ENCODE measurements at regions not wholly inside any gene's neighbourhood (a gene's known extent, or its start where the extent isn't known, plus 50 kb on each side); places are given as distances from the start of the nearest gene placed in this dataset.

DNA sequence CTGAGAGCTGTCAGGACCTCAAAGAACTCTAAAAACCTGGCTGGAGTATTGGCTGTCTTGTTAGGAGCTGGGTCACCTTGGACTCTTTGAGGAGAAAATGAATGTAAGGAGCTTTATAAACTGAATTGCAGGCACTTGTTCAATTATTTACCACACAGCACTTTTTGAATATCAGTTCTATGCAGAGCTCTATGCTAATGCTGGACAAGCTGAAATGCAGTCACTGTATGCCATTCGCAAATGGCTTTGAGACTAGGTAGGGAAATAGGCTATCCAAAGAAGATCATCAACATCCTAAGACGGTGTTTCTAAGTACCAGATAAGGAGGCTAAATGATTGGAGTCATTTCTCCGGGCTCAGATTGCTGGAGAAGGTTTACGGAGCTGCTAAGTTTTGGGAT lies 333.5 kb downstream of the SIPA1L2 start:
- Histone ChIP-seq H3K4me3 (replicated peaks; ENCODE audit: insufficient read depth, low read length) (no peak overlapping the region), H3K27me3 (ENCODE audit: insufficient read depth, poor library complexity, severe bottlenecking) (peaks cover 6% of the 10 kb centered on the region), H3K27ac (replicated peaks) (no peak overlapping the region)
- DNase-seq (ENCODE audit: low read depth in 1 of 2, low spot score in 1 of 2), result no peak
- TF ChIP-seq POLR2AphosphoS5 (IDR thresholded peaks at IDR 0.05; ENCODE audit: low read depth), result no peak
- TF ChIP-seq, protein P1, sequence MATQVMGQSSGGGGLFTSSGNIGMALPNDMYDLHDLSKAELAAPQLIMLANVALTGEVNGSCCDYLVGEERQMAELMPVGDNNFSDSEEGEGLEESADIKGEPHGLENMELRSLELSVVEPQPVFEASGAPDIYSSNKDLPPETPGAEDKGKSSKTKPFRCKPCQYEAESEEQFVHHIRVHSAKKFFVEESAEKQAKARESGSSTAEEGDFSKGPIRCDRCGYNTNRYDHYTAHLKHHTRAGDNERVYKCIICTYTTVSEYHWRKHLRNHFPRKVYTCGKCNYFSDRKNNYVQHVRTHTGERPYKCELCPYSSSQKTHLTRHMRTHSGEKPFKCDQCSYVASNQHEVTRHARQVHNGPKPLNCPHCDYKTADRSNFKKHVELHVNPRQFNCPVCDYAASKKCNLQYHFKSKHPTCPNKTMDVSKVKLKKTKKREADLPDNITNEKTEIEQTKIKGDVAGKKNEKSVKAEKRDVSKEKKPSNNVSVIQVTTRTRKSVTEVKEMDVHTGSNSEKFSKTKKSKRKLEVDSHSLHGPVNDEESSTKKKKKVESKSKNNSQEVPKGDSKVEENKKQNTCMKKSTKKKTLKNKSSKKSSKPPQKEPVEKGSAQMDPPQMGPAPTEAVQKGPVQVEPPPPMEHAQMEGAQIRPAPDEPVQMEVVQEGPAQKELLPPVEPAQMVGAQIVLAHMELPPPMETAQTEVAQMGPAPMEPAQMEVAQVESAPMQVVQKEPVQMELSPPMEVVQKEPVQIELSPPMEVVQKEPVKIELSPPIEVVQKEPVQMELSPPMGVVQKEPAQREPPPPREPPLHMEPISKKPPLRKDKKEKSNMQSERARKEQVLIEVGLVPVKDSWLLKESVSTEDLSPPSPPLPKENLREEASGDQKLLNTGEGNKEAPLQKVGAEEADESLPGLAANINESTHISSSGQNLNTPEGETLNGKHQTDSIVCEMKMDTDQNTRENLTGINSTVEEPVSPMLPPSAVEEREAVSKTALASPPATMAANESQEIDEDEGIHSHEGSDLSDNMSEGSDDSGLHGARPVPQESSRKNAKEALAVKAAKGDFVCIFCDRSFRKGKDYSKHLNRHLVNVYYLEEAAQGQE (IDR thresholded peaks at IDR 0.05; ENCODE audit: insufficient replicate concordance, low read depth), result no peak
- no peak for TF ChIP-seq GABPA (IDR thresholded peaks at IDR 0.05; ENCODE audit: low read depth)
- TF ChIP-seq SPI1 (IDR thresholded peaks at IDR 0.05; ENCODE audit: borderline replicate concordance, low read depth), result no peak
- TF ChIP-seq, protein P2, sequence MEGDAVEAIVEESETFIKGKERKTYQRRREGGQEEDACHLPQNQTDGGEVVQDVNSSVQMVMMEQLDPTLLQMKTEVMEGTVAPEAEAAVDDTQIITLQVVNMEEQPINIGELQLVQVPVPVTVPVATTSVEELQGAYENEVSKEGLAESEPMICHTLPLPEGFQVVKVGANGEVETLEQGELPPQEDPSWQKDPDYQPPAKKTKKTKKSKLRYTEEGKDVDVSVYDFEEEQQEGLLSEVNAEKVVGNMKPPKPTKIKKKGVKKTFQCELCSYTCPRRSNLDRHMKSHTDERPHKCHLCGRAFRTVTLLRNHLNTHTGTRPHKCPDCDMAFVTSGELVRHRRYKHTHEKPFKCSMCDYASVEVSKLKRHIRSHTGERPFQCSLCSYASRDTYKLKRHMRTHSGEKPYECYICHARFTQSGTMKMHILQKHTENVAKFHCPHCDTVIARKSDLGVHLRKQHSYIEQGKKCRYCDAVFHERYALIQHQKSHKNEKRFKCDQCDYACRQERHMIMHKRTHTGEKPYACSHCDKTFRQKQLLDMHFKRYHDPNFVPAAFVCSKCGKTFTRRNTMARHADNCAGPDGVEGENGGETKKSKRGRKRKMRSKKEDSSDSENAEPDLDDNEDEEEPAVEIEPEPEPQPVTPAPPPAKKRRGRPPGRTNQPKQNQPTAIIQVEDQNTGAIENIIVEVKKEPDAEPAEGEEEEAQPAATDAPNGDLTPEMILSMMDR (IDR thresholded peaks at IDR 0.05; ENCODE audit: insufficient read depth, low read length), result no peak

DNA sequence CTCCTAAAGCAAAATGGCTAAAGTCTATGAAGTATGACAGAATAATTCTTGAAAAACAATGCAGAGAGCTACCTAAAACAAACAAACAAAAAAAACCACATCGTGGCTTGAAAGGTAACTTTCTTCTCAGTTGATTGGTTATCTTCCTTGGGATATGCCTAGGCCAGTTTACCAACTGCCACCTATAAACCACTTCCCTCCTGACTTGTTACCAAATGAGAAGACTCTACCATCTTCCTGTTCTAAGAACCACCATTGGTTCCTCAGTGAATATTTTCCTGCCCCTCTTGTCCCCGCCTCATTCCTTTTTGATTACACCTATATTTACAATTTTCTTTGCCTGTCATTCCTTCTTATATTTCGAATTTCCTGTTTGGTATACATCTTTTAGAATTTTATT lies 336.6 kb downstream of the SIPA1L2 start:
- peaks cover 2% of the 10 kb centered on the region for H3K27me3 ChIP-seq (ENCODE audit: insufficient read depth, poor library complexity, severe bottlenecking)
- no peak for DNase-seq (ENCODE audit: low read depth in 1 of 2, low spot score in 1 of 2)
- TF ChIP-seq SPI1 (IDR thresholded peaks at IDR 0.05; ENCODE audit: borderline replicate concordance, low read depth) (peak; percentile 46; the same call in 1 of the 2 replicates), POLR2AphosphoS5 (IDR thresholded peaks at IDR 0.05; ENCODE audit: low read depth) (no peak)
- 0 out of 2 replicates have a peak overlapping the region, but pooled peaks have one; percentile 9 for H3K27ac ChIP-seq (replicated peaks)
- no peak overlapping the region for H3K4me3 ChIP-seq (replicated peaks; ENCODE audit: insufficient read depth, low read length)

DNA sequence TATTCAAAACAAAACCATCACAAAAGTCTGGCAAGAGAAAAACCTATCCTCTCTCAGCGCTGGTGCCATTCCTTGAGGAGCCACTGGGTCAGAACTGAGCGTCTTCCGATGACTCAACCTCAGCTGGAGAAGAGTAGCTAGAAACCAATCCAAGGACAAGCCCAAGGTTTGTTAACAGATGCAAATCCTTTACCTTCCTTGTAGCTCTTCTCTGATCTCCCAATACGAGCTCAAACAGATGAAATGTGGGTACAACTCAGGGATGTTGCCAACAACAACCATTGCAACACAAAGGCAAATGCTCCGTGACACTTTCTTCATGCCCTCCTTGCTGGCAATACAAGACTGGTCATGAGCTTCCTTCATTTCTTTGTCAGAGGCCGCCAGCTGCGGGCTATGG lies 337.1 kb downstream of the SIPA1L2 start:
- TF ChIP-seq, protein P1 (IDR thresholded peaks at IDR 0.05; ENCODE audit: insufficient replicate concordance, low read depth), result no peak
- TF ChIP-seq, protein P2 (IDR thresholded peaks at IDR 0.05; ENCODE audit: insufficient read depth, low read length), result no peak
- TF ChIP-seq SPI1 (IDR thresholded peaks at IDR 0.05; ENCODE audit: borderline replicate concordance, low read depth) (no peak), POLR2AphosphoS5 (IDR thresholded peaks at IDR 0.05; ENCODE audit: low read depth) (no peak), GABPA (IDR thresholded peaks at IDR 0.05; ENCODE audit: low read depth) (no peak)
- H3K4me3 ChIP-seq (replicated peaks; ENCODE audit: insufficient read depth, low read length), result no peak overlapping the region
- H3K27ac ChIP-seq (replicated peaks), result 0 out of 2 replicates have a peak overlapping the region, but pooled peaks have one; percentile 9
- H3K27me3 ChIP-seq (ENCODE audit: insufficient read depth, poor library complexity, severe bottlenecking), result peaks cover 2% of the 10 kb centered on the region
- peak in 1 of 2 experiments; percentile 33 for DNase-seq (ENCODE audit: low read depth in 1 of 2, low spot score in 1 of 2)

DNA sequence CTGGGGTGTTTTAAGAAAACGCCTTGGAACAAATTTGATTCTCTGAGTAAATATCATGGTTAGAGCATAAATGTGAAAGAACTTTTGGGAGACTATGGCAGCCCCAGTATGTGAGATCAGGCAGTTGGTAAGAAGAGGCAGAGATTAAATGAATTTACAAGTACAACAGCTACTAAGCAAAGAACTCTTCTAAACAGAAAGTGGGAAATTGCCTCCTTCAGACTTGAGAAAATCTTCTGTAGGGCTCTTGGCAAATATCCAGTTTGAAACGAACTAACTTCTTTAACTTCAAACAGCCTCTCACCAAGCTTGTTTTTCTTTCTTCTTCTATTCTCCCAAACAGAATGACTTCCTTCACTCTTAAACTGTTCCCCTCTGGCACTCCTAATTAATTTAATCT lies 337.7 kb downstream of the SIPA1L2 start:
- TF ChIP-seq, protein P2 (IDR thresholded peaks at IDR 0.05; ENCODE audit: insufficient read depth, low read length), result no peak
- TF ChIP-seq, protein P1 (IDR thresholded peaks at IDR 0.05; ENCODE audit: insufficient replicate concordance, low read depth), result no peak
- TF ChIP-seq POLR2AphosphoS5 (IDR thresholded peaks at IDR 0.05; ENCODE audit: low read depth), result no peak
- no peak for TF ChIP-seq SPI1 (IDR thresholded peaks at IDR 0.05; ENCODE audit: borderline replicate concordance, low read depth)
- no peak for TF ChIP-seq GABPA (IDR thresholded peaks at IDR 0.05; ENCODE audit: low read depth)
- H3K27ac ChIP-seq (replicated peaks), result no peak overlapping the region
- DNase-seq (ENCODE audit: low read depth in 1 of 2, low spot score in 1 of 2), result no peak
- no peak overlapping the region for H3K4me3 ChIP-seq (replicated peaks; ENCODE audit: insufficient read depth, low read length)
- no peaks in the 10 kb centered on the region for H3K27me3 ChIP-seq (ENCODE audit: insufficient read depth, poor library complexity, severe bottlenecking)
